GM21360 (cell line): ENCODE measurements at regions not wholly inside any gene's neighbourhood (a gene's known extent, or its start where the extent isn't known, plus 50 kb on each side); places are given as distances from the start of the nearest gene placed in this dataset.
"Not testable (repeated sequence)": the region's sequence is repeated elsewhere in the genome, so short reads cannot be mapped to it uniquely, and the experiment has no call there.

Source experiments
- ATAC-seq: cut with Tn5 transposase; IDR thresholded peaks from one replicate; pipeline ENCODE4 v1.9.1; 2021; ENCODE audit warnings: mild to moderate bottlenecking, moderate library complexity; ENCODE audit not compliant: unreplicated experiment

- no peak for ATAC-seq
Measured at GRCh38 chr4:94011190-94011589, 182.6 kb downstream of the ATOH1 start.

GRCh38 chr4:94014484-94015136 is 186.1 kb downstream of the ATOH1 start:
- no peak for ATAC-seq

- no peak for ATAC-seq
Measured at GRCh38 chr4:94015956-94016355, 187.4 kb downstream of the ATOH1 start.

GRCh38 chr4:94032754-94033153 is 174.9 kb upstream of the SMARCAD1 start:
- no peak for ATAC-seq

- peak; percentile 64 for ATAC-seq
Measured at GRCh38 chr4:94036964-94037363, 170.7 kb upstream of the SMARCAD1 start.

GRCh38 chr4:94038195-94038594 is 169.5 kb upstream of the SMARCAD1 start:
- no peak for ATAC-seq

- ATAC-seq: no peak
Measured at GRCh38 chr4:94039226-94039625, 168.4 kb upstream of the SMARCAD1 start.

- ATAC-seq: not testable (repeated sequence)
Measured at GRCh38 chr4:94044471-94044870, 163.2 kb upstream of the SMARCAD1 start.

- ATAC-seq: no peak
Measured at GRCh38 chr4:94063084-94063483, 144.6 kb upstream of the SMARCAD1 start.

- no peak for ATAC-seq
Measured at GRCh38 chr4:94068753-94069719, 138.6 kb upstream of the SMARCAD1 start.

GRCh38 chr4:94076498-94076897 is 131.2 kb upstream of the SMARCAD1 start:
- no peak for ATAC-seq

- no peak for ATAC-seq
Measured at GRCh38 chr4:94084155-94084554, 123.5 kb upstream of the SMARCAD1 start.

GRCh38 chr4:94099141-94099540 is 108.5 kb upstream of the SMARCAD1 start:
- ATAC-seq: not testable (repeated sequence)

- no peak for ATAC-seq
Measured at GRCh38 chr4:94112644-94113043, 95.0 kb upstream of the SMARCAD1 start.

GRCh38 chr4:94115687-94116086 is 92.0 kb upstream of the SMARCAD1 start:
- ATAC-seq: no peak

- no peak for ATAC-seq
Measured at GRCh38 chr4:94116842-94117241, 90.8 kb upstream of the SMARCAD1 start.

- no peak for ATAC-seq
Measured at GRCh38 chr4:94126669-94127068, 81.0 kb upstream of the SMARCAD1 start.

- peak; percentile 86 for ATAC-seq
Measured at GRCh38 chr4:94127707-94128328, 79.8 kb upstream of the SMARCAD1 start.

- no peak for ATAC-seq
Measured at GRCh38 chr4:94131212-94131611, 76.5 kb upstream of the SMARCAD1 start.

GRCh38 chr4:94135701-94136100 is 72.0 kb upstream of the SMARCAD1 start:
- no peak for ATAC-seq

GRCh38 chr4:94139931-94140612 is 67.6 kb upstream of the SMARCAD1 start:
- no peak for ATAC-seq
